ENCODE measurements at regions not wholly inside any gene's neighbourhood (a gene's known extent, or its start where the extent isn't known, plus 50 kb on each side); places are given as distances from the start of the nearest gene placed in this dataset.
A peak's percentile ranks its signal among the peaks of the same experiment; 100 is the strongest.

DNA sequence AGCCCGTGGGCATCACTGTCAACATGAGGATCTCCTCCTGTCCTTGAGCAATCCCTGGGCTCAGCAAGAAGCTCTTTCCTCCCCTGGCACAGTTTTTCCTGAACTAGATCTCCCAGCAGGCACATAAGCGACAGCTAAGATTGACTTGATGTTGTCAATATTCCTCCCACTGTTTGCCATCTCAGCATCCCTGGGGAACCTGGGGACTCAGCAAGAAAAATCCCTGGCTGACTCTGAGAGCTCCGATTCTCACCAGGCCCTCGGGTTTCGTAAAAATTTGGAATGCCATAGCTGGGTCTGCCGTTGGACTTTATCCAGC, 687.2 kb downstream of the MATN1 start:
- no peak for DNase-seq (ENCODE audit: low read depth, low spot score)

DNA sequence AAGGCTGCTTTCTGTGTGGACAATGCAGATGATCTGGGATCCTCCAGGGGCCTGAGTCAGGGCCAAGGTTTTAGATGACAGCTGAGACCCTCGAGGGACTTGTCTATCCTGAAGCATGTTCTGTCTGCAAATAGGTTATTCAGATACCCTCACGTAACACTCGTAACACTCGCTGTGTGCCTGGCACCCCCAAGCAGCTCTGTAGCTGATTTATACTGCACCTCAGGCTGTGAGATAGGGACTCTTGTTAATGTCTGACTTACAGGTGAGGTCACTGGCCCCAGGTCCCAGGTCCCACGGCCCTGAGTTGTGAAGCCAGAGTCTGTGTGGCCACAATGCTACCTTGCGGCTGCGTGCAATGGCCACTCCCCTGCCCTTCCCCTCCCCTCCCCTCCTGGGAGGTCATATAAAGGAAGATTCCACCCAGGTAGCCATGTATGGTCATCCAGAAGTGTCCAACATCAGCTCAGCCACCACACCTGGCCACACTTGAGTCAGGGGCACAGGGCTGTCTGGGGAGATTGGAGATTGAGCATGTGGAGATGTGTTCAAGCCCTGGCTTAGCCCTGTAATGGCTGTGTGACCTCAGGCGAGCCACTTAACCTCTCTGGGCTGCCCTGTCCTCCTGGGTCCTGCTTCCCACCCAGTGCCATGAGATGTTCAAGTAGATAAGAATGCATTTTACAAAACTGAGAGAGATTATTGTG, 687.7 kb downstream of the MATN1 start:
- no peak for DNase-seq (ENCODE audit: low read depth, low spot score)

DNA sequence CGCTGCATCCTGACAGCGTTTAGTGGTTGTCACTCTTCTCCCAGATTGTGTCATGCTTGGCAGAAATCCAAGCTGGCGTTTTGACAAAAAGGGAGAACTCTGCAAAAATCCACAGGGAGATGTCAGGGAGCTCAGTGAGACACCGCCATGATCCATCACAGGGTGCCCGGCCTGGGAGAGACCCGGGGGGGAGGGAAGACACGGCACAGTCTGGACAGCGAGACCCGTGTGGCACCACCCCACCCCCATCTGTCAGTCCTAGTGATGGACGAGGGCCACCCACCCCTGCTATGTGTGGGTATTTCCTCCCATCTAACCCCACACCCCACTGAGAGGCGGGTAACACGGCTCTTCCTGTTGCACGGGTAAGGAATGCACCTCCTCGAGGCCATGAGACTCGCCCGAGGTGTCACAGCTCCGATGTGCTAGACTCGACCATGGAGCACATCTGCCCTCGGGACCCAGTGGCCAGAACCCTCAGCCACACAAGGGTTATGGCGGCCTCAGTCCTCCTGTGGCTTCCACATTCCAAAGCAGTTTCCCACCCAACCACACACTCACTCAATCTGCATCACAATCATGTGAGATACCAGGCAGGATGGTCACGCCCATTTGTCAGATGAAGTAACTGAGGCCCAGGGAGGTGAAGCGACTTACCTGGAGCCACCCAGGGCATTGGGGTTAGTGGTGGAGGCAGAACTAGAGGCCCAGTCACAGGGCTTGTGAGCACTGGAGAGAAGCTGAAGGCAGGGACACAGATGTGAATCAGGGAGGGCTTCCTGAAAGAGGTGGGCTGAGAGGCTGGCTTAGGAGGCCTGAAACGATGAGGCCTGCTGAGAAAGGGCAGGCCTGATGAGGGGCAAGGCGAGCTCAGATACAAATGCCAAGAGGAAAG, 688.5 kb downstream of the MATN1 start:
- peak; percentile 52 for DNase-seq (ENCODE audit: low read depth, low spot score)

DNA sequence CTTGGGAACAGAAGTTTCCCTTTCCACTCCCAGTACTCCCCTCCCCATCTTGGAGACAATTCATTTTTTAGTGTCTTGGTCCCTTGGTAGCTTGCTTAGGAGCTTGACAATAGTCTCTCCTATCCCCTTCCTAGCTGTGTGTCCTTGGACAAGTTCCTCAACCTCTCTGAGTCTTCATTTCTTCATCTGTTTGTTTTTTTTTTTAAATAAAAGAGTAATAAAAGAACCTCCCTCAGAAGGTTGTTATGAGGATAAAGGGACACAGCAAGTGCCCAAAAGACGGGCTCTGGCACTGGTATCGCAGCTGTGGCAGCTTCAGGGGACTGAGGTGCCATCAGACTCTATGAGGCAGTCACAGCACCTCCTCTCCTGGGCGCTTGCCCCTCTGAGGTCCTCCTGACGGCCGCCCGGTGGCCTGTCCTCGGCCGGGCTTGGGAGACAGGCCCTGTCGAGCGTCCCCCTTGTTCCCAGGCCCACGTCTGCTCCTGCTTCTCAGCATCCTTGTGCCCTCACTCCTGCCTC, 689.2 kb downstream of the MATN1 start:
- no peak for DNase-seq (ENCODE audit: low read depth, low spot score)

DNA sequence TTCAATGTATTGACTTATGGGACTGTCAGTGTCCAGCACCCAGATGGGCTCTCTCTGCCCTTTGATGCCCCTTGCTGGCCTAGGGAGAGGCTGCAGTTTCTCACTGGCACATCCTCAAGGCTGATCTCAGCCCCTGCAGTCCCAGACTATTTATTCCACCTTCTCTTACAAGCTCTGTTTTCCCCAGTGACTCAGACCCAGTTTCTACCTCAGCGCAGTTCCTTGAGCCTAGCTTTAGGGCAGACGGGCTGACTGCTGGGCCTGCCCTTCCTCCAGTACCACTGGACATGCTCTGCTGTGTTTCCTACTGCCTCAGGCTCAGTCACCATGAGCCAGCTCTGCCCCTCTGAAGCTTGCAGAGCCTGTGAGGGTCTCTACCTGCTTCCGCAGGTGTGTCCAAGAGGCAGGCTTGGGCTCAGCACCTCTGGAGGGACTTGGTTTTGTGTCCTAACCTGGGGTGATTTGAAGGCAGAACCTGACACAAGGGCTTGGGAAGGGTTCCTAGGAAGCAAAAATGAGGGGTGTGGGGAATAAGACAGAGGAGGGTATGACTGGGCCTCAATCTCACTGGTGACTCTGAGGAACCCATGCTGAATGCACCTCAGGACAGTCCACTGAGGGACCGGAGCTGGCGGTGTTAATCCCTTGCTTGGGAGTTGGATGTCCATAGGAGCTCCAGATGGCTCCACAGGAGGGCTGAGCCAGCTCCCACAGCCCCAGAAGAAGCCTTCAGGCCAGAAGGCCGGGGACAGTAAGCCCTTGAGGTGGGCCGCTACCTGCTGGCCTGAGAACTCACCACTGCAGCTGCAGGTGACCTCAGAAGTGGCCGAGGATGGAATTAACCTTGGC, 689.9 kb downstream of the MATN1 start:
- no peak for DNase-seq (ENCODE audit: low read depth, low spot score)

DNA sequence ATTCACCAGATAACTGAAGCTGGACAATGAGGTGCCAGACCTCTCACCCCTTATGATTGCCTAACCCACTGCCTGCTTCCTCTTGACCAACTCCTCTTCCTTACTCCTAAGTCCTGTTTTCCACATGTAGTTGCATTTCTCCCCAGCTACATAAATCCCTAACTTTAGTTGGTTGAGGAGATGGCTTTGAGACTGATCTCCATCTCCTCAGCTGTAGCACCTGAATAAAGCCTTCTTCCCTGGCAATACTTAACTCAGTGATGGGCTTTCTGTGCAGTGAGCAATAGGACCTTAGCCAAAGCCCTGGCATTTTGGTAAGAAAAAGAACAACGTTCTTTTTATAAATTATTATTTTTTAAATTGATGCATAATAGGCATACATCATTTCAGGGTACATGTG, 691.1 kb downstream of the MATN1 start:
- DNase-seq (ENCODE audit: low read depth, low spot score) = no peak

DNA sequence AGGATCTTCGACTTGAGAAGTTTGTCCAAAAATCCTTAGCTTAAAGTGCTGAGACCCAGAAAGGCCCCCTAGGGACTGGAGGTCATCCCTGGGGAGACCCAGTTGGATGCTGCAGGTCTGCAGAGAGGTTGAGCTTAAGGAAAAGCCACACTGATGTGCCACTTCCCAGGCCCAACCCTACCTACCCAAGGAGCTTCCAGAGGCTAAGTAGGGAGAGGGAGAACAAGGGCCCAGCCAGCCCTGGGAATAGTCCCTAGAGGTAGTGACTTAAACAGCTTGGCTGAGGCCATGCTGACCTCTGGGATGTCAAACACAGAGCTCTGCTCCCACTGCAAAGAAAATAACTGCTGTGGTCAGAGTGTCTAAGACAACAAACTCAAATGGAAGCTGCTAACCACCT, 693.7 kb downstream of the MATN1 start:
- DNase-seq (ENCODE audit: low read depth, low spot score) = no peak

DNA sequence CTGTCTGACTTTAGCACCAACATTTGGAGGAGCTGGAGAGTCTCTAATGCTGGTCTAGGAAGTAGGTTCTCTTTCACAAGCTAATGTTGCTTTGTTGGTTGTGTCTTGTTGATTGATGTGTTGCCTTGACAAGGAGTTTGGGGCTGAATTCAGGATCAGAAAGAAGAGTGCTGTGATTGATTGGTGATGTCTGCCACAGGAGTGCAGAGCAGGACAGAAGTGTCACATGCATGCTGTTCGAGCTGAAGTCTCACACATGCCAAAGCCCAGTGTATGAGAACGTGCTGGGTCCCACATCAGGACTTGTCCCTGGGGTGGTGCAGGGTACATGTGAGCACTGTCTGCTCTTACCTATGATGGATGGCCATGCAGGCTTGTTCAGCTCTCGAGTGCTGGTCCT, 694.4 kb downstream of the MATN1 start:
- no peak for DNase-seq (ENCODE audit: low read depth, low spot score)

GRCh38 chr1:30028283-30028682, 695.1 kb downstream of the MATN1 start:
- no peak for DNase-seq (ENCODE audit: low read depth, low spot score)

GRCh38 chr1:30027247-30027646, 696.1 kb downstream of the MATN1 start:
- no peak for DNase-seq (ENCODE audit: low read depth, low spot score)

- no peak for DNase-seq (ENCODE audit: low read depth, low spot score)
Measured at GRCh38 chr1:30024411-30025195, 698.8 kb downstream of the MATN1 start.

DNA sequence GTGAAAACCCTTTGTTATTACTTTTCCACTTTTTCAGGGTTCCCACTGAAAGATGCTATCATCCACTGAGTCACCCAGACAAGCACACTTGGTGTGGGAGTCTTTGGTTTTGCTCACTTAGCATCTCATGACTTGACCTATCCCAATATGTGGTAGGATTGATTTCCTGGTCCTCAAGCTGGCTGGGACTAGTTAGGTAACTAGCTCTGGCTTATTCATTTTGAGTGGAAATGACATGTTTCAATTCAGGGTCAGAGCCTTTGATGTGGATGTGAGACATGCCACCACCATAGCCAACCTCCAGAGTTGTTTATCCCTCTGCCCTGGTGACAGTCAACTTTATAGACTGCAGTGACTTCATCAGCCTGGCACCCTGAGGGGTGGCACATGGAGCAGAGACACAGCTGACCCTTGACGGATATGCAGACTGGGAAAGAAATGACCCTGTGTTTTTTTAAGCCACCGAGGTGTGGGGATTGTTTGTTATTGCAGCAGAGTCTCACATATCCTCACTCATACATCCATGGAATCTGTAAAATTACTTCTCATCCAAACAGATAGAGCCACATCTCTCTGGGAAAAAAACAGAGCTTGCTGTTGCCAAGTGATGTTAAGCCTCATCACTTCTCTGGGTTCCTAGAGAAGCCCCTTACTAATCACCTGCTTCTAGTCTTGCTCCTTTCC, 699.9 kb downstream of the MATN1 start:
- no peak for DNase-seq (ENCODE audit: low read depth, low spot score)

GRCh38 chr1:30014031-30014430, 709.4 kb downstream of the MATN1 start:
- no peak for DNase-seq (ENCODE audit: low read depth, low spot score)

DNA sequence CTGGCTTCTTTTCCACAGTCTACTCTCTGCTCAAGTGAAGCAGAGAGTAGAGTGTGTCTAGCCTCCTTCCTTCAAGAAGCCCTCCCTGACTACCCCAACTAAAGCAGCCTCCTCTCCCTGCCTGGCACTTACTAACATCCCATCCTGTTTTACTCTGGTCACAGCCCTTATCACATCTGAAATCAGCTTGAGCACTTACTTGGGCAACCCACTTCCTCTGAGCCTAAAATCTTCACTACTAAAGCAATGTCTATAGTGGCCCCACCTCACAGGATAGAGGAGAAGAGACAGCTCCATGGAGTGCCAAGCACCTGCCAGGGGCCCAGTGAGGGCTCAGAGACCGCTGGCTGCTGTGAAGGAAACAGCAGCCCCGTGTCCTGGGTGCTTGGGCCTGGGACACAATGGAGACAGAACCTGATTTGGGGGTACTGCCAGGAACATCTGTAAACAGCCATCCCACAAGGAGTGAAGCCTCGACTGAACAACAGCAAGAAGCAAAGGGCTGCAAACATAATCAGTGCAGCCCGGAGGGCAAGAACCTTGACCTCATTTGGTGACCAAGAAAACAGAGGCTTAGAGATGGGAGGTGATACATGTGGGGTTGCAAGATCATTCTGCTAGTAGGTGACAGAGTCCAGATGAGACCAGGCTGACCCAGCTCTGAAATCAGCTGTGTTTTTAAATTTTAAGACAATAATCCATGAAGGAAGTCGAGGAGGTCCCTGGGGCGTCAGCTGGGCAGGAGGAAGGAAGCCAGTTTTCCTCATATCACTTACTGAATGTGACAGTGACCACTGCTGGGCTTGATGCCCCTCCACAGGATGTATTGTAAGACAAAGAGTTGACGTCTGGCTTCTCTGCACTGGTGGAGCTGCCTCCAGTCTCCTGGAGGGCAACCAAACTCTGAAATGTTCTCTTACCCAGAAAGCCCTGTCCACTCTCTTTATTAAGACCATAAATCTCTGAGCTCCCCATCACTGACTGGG, 710.6 kb downstream of the MATN1 start:
- no peak for DNase-seq (ENCODE audit: low read depth, low spot score)

- no peak for DNase-seq (ENCODE audit: low read depth, low spot score)
Measured at GRCh38 chr1:30011970-30012369, 711.4 kb downstream of the MATN1 start.

DNA sequence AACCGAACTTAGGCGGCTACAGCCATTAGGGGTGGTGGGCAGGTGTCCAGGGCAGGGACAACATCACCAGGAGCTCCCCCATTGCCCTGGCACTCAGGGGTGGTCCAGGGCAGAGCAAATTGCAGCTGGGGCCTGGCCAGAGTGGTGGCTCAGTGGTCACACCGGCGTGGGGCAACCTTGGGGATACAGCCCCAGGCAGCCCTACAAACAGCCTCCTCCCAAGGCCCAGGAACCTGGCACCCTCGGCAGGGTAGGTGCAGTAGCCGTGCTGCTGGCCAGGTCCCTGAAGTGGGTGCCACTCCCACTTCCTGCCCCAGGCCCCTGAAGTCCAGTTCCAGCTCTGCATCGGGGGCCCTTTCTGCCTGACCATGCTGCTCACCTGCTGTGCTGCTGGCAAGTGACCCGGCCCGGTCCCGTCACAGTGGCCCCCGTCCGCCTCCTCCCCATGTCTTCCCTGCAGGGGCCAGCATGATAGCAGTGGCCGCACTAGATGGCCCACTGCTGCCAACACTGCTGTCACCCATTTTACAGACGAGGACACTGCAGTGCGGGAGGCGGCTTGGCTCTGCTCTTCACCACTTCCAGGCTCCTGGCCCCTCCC, 712.8 kb downstream of the MATN1 start:
- no peak for DNase-seq (ENCODE audit: low read depth, low spot score)

DNA sequence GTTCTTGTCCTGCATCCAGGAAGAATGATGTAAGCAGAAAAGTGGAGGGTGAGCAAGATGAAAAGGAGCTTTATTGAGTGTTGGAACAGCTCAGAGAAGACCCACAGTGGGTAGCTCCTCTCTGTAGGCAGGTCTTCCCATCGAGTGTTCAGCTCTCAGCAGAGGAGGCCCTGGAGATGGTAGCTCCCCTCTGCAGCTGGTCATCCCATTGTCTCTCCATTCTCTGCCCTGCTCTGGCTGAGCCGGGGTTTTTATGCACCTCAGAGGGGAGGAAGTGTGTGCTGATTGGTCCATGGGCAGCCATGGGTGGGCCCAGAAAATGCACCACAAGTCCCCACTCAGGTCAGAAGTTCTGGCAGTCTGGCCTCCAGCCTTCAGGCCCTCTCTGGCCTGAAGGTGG, 713.7 kb downstream of the MATN1 start:
- DNase-seq (ENCODE audit: low read depth, low spot score) = no peak

- DNase-seq (ENCODE audit: low read depth, low spot score) = peak; percentile 36
Measured at GRCh38 chr1:30008998-30009657, 714.3 kb downstream of the MATN1 start.

Data from astrocyte of the hippocampus (primary cell).